Hepatocyte (in vitro differentiated cells): ENCODE measurements at regions not wholly inside any gene's neighbourhood (a gene's known extent, or its start where the extent isn't known, plus 50 kb on each side); places are given as distances from the start of the nearest gene placed in this dataset.

Experiments used
- DNase-seq: peaks from one replicate; pipeline ENCODE4 v3.0.0-alpha.2; 2016; ENCODE audit warnings: low spot score
- H2AFZ ChIP-seq: fragments of 200-600 bp; sonication (generic); 2 replicates; pipeline ENCODE4 v1.6.0; 2016; ENCODE audit warnings: antibody characterized with exemption, mild to moderate bottlenecking
- H3K27ac ChIP-seq: fragments of 200-600 bp; sonication (generic); 2 replicates; pipeline ENCODE4 v1.5.1; 2016; ENCODE audit warnings: mild to moderate bottlenecking
- H3K27me3 ChIP-seq: fragments of 200-600 bp; sonication (generic); 2 replicates; pipeline ENCODE4 v1.6.1; 2016
- H3K36me3 ChIP-seq: fragments of 200-600 bp; sonication (generic); replicated peaks from 2 replicates; pipeline ENCODE4 v1.5.1; 2016; ENCODE audit warnings: low read depth; ENCODE audit not compliant: insufficient read depth
- H3K4me1 ChIP-seq: fragments of 200-600 bp; sonication (generic); 2 replicates; pipeline ENCODE4 v1.5.1; 2016; ENCODE audit warnings: mild to moderate bottlenecking, moderate library complexity; ENCODE audit not compliant: insufficient read depth
- H3K4me2 ChIP-seq: fragments of 200-600 bp; sonication (generic); 2 replicates; pipeline ENCODE4 v1.6.0; 2016
- H3K4me3 ChIP-seq: fragments of 200-600 bp; sonication (generic); 2 replicates; pipeline ENCODE4 v1.5.1; 2016; ENCODE audit warnings: mild to moderate bottlenecking
- H3K79me2 ChIP-seq: fragments of 200-600 bp; sonication (generic); 2 replicates; pipeline ENCODE4 v1.6.0; 2017; ENCODE audit warnings: mild to moderate bottlenecking
- H3K9me2 ChIP-seq: fragments of 200-600 bp; sonication (generic); replicated peaks from 2 replicates; pipeline ENCODE4 v1.6.0; 2017; ENCODE audit warnings: mild to moderate bottlenecking; ENCODE audit not compliant: insufficient read depth
- H3K9me3 ChIP-seq: fragments of 200-600 bp; sonication (generic); 2 replicates; pipeline ENCODE4 v1.5.1; 2016; ENCODE audit warnings: low read depth, mild to moderate bottlenecking
- H4K20me1 ChIP-seq: fragments of 200-600 bp; sonication (generic); 2 replicates; pipeline ENCODE4 v1.6.0; 2016; ENCODE audit warnings: mild to moderate bottlenecking; ENCODE audit not compliant: insufficient read depth, poor library complexity, severe bottlenecking
- CTCF ChIP-seq: fragments of 200-600 bp; sonication (generic); IDR thresholded peaks from 2 replicates; pipeline ENCODE4 v1.5.1; 2016; ENCODE audit warnings: antibody characterized with exemption, mild to moderate bottlenecking; ENCODE audit not compliant: poor library complexity
- EZH2 ChIP-seq: fragments of 200-600 bp; sonication (generic); IDR thresholded peaks from 2 replicates; pipeline ENCODE4 v1.6.1; 2016; ENCODE audit warnings: antibody characterized with exemption, mild to moderate bottlenecking, borderline replicate concordance
- EZH2phosphoT487 ChIP-seq: fragments of 200-600 bp; sonication (generic); IDR thresholded peaks from one replicate; pipeline ENCODE4 v1.6.1; 2018; ENCODE audit warnings: antibody characterized with exemption, mild to moderate bottlenecking, low read depth, moderate library complexity; ENCODE audit not compliant: unreplicated experiment, severe bottlenecking
- WGBS: methylation state at CpG from one replicate; pipeline ENCODE4 v1.1.6; 2016; ENCODE audit warnings: low lambda C conversion rate; ENCODE audit errors: missing lambda C conversion rate; 5-methylcytosine and 5-hydroxymethylcytosine counted together

- H3K4me2 ChIP-seq: no peak overlapping the region
- no peak overlapping the region for H3K27ac ChIP-seq
- WGBS: 100% methylated on average over 1 of the region's 1 CpG
- no peak overlapping the region for H3K4me3 ChIP-seq
- no peaks in the 10 kb centered on the region for H3K9me2 ChIP-seq
- no peaks in the 10 kb centered on the region for H3K27me3 ChIP-seq
- no peaks in the 10 kb centered on the region for H3K36me3 ChIP-seq
- no peaks in the 10 kb centered on the region for H3K79me2 ChIP-seq
- no peak for TF ChIP-seq EZH2
- TF ChIP-seq CTCF: no peak
- no peak for TF ChIP-seq EZH2phosphoT487
- no peak for DNase-seq
- H2AFZ ChIP-seq: no peak overlapping the region
- H3K4me1 ChIP-seq: peaks cover 7% of the 10 kb centered on the region
- no peaks in the 10 kb centered on the region for H3K9me3 ChIP-seq
- H4K20me1 ChIP-seq: no peaks in the 10 kb centered on the region
Observed at GRCh38 chr3:56933803-56934202, 126.7 kb upstream of the SPATA12 start.

- WGBS: 90% methylated on average over 3 of the region's 3 CpGs
- Histone ChIP-seq H4K20me1 (no peaks in the 10 kb centered on the region), H3K4me1 (peaks cover 7% of the 10 kb centered on the region), H3K4me3 (no peak overlapping the region), H3K27ac (no peak overlapping the region), H3K4me2 (no peak overlapping the region), H3K27me3 (no peaks in the 10 kb centered on the region), H3K9me3 (no peaks in the 10 kb centered on the region), H3K9me2 (no peaks in the 10 kb centered on the region), H2AFZ (no peak overlapping the region), H3K36me3 (no peaks in the 10 kb centered on the region), H3K79me2 (no peaks in the 10 kb centered on the region)
- no peak for TF ChIP-seq EZH2
- no peak for TF ChIP-seq CTCF
- no peak for TF ChIP-seq EZH2phosphoT487
- DNase-seq: no peak
Observed at GRCh38 chr3:56932866-56933265, 127.6 kb upstream of the SPATA12 start.

DNA sequence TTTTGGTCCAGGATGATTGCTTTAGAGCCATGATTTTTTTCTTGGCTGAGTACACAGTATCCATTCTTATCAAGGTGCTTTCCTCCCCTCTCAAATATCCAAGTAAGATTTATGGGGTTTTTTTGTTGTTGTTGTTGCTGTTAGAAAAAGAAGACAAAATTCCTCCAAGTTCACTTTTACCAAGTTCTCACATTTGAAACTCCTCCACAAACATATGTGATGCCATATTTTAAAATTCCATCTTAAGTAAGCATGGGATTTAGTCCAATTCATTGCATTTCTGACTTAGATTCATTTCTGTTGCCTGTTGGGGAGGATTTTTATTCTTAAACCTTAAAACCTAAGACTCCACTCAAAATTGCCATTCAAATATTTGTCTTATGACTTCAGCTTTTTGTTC lies 128.6 kb upstream of the SPATA12 start:
- Histone ChIP-seq H3K79me2 (no peaks in the 10 kb centered on the region), H3K27me3 (no peaks in the 10 kb centered on the region), H3K9me2 (no peaks in the 10 kb centered on the region), H3K36me3 (no peaks in the 10 kb centered on the region), H3K4me1 (peaks cover 13% of the 10 kb centered on the region), H4K20me1 (no peaks in the 10 kb centered on the region), H3K9me3 (no peaks in the 10 kb centered on the region), H2AFZ (no peak overlapping the region), H3K27ac (no peak overlapping the region), H3K4me2 (no peak overlapping the region), H3K4me3 (no peak overlapping the region)
- TF ChIP-seq EZH2 (no peak), CTCF (no peak), EZH2phosphoT487 (no peak)
- DNase-seq: no peak

- H3K4me1 ChIP-seq: peaks cover 15% of the 10 kb centered on the region
- no peak overlapping the region for H3K4me2 ChIP-seq
- H3K9me2 ChIP-seq: no peaks in the 10 kb centered on the region
- H2AFZ ChIP-seq: no peak overlapping the region
- no peak overlapping the region for H3K4me3 ChIP-seq
- no peak overlapping the region for H3K27ac ChIP-seq
- no peaks in the 10 kb centered on the region for H3K9me3 ChIP-seq
- no peak for TF ChIP-seq CTCF
- no peak for TF ChIP-seq EZH2
- TF ChIP-seq EZH2phosphoT487: no peak
- no peaks in the 10 kb centered on the region for H3K36me3 ChIP-seq
- no peaks in the 10 kb centered on the region for H3K79me2 ChIP-seq
- DNase-seq: no peak
- 94% methylated on average over 5 of the region's 5 CpGs for WGBS
- H3K27me3 ChIP-seq: no peaks in the 10 kb centered on the region
- no peaks in the 10 kb centered on the region for H4K20me1 ChIP-seq
Observed at GRCh38 chr3:56930706-56931105, 129.0 kb upstream of the ARHGEF3 start.
